ENCODE measurements at regions not wholly inside any gene's neighbourhood (a gene's known extent, or its start where the extent isn't known, plus 50 kb on each side); places are given as distances from the start of the nearest gene placed in this dataset.
"Not testable (repeated sequence)": the region's sequence is repeated elsewhere in the genome, so short reads cannot be mapped to it uniquely, and the experiment has no call there.

- H3K9me3 ChIP-seq; H3K4me1 ChIP-seq; H3K4me3 ChIP-seq; in situ Hi-C loops (cut with MboI; ENCODE audit: low sequenced_read_pairs); H3K27me3 ChIP-seq (ENCODE audit: low read depth); DNase-seq (ENCODE audit: low spot score in 2 of 2); H3K36me3 ChIP-seq (replicated peaks): not testable (repeated sequence)
Measured at GRCh38 chrX:106291779-106292390, 123.8 kb downstream of the PWWP3B start.

GRCh38 chrX:106300239-106300638 is 132.1 kb downstream of the PWWP3B start:
- no peak for DNase-seq (ENCODE audit: low spot score in 2 of 2)
- in situ Hi-C loops (cut with MboI; ENCODE audit: low sequenced_read_pairs), result no loop called here
- Histone ChIP-seq H3K36me3 (replicated peaks) (no peaks in the 10 kb centered on the region), H3K27me3 (ENCODE audit: low read depth) (no peaks in the 10 kb centered on the region), H3K9me3 (no peaks in the 10 kb centered on the region), H3K4me3 (no peak overlapping the region), H3K4me1 (no peaks in the 10 kb centered on the region)

- in situ Hi-C loops (cut with MboI; ENCODE audit: low sequenced_read_pairs), result no loop called here
Measured at GRCh38 chrX:106300656-106301055, 132.6 kb downstream of the PWWP3B start.

DNA sequence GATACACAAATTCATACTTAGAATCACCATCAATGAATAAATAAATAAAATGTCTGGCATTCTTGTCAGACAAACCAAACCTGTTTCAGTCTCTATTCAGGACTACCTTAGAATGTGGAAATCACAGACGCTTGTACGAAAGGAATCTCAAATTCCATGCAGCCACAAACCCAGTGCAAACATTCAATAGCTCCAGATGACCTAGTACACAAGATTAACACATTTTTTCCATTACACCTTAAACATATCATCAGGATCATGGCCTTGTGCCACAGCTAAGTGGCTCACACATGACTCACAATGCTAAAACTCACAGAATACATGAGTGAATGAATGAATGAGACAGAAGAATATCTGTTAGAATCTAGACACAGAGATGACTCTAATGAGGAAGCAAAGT is 134.2 kb downstream of the PWWP3B start:
- no peaks in the 10 kb centered on the region for H3K4me1 ChIP-seq
- no peak overlapping the region for H3K4me3 ChIP-seq
- no peaks in the 10 kb centered on the region for H3K9me3 ChIP-seq
- in situ Hi-C loops (cut with MboI; ENCODE audit: low sequenced_read_pairs), result no loop called here
- no peak for DNase-seq (ENCODE audit: low spot score in 2 of 2)
- H3K36me3 ChIP-seq (replicated peaks), result no peaks in the 10 kb centered on the region
- no peaks in the 10 kb centered on the region for H3K27me3 ChIP-seq (ENCODE audit: low read depth)

More at GRCh38 chrX:106300656-106301055, 132.6 kb downstream of the PWWP3B start:
- Histone ChIP-seq H3K36me3 (replicated peaks) (no peaks in the 10 kb centered on the region), H3K4me1 (no peaks in the 10 kb centered on the region), H3K27me3 (ENCODE audit: low read depth) (no peaks in the 10 kb centered on the region), H3K4me3 (no peak overlapping the region), H3K9me3 (no peaks in the 10 kb centered on the region)
- DNase-seq (ENCODE audit: low spot score in 2 of 2), result no peak

DNA sequence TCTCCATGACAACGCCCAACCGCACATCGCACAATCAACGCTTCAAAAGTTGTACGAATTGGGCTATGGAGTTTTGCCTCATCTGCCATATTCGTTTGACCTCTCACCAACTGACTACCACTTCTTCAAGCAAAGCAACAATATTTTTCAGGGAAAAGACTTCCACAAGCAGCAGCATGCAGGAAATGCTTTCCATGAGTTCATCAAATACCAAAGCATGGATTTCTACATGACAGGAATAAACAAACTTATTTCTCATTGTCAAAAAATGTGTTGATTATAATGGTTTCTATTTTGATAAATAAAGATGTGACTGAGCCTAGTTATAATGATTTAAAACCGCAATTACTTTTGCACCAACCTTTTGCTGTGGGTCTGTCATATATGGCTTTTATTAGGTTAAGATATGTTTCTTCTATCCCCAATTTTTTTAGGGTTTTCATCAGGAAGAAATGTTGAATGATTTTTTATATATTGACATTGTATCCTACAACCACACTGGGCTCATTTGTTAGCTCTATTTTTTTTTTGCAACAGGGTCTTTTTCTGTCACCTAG is 138.4 kb downstream of the PWWP3B start:
- Histone ChIP-seq H3K4me3 (no peak overlapping the region), H3K9me3 (no peaks in the 10 kb centered on the region), H3K36me3 (replicated peaks) (no peaks in the 10 kb centered on the region), H3K27me3 (ENCODE audit: low read depth) (no peaks in the 10 kb centered on the region), H3K4me1 (no peaks in the 10 kb centered on the region)
- no peak for DNase-seq (ENCODE audit: low spot score in 2 of 2)
- in situ Hi-C loops (cut with MboI; ENCODE audit: low sequenced_read_pairs), result no loop called here

DNA sequence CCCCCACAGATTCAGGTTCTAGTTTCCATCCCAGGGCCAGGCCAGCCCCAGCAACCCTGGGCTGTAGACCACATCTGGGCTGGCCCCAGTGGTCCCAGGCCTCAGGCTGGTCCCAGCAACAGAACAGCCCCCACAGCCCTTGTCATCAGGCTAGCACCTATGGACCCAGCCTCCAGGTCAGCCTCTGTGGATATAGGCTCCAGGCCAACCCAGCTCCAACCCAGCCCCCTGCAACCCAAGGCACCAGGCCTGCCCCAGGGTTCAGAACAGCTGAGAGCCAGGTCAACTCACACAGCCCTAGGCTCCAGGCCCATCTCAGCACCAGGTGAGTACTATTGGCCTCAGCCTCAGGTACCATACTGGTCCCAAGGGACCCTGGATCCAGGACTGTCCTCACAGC is 155.3 kb downstream of the PWWP3B start:
- Histone ChIP-seq H3K9me3 (no peaks in the 10 kb centered on the region), H3K4me1 (no peaks in the 10 kb centered on the region), H3K36me3 (replicated peaks) (no peaks in the 10 kb centered on the region), H3K27me3 (ENCODE audit: low read depth) (no peaks in the 10 kb centered on the region), H3K4me3 (no peak overlapping the region)
- DNase-seq (ENCODE audit: low spot score in 2 of 2), result no peak
- in situ Hi-C loops (cut with MboI; ENCODE audit: low sequenced_read_pairs), result no loop called here

GRCh38 chrX:106331606-106332005 is 163.5 kb downstream of the PWWP3B start:
- H3K9me3 ChIP-seq, result no peaks in the 10 kb centered on the region
- no peaks in the 10 kb centered on the region for H3K4me1 ChIP-seq
- H3K27me3 ChIP-seq (ENCODE audit: low read depth), result no peaks in the 10 kb centered on the region
- in situ Hi-C loops (cut with MboI; ENCODE audit: low sequenced_read_pairs), result no loop called here
- no peak for DNase-seq (ENCODE audit: low spot score in 2 of 2)
- H3K4me3 ChIP-seq, result no peak overlapping the region
- no peaks in the 10 kb centered on the region for H3K36me3 ChIP-seq (replicated peaks)

GRCh38 chrX:106341823-106342222 is 173.7 kb downstream of the PWWP3B start:
- in situ Hi-C loops (cut with MboI; ENCODE audit: low sequenced_read_pairs), result no loop called here
- no peak for DNase-seq (ENCODE audit: low spot score in 2 of 2)
- Histone ChIP-seq H3K4me3 (no peak overlapping the region), H3K4me1 (no peaks in the 10 kb centered on the region), H3K9me3 (peaks cover 4% of the 10 kb centered on the region; the same call in 1 of the 2 replicates), H3K36me3 (replicated peaks) (no peaks in the 10 kb centered on the region), H3K27me3 (ENCODE audit: low read depth) (no peaks in the 10 kb centered on the region)

GRCh38 chrX:106356580-106356979 is 188.5 kb downstream of the PWWP3B start:
- no peak overlapping the region for H3K4me3 ChIP-seq
- H3K27me3 ChIP-seq (ENCODE audit: low read depth), result no peaks in the 10 kb centered on the region
- no peak for DNase-seq (ENCODE audit: low spot score in 2 of 2)
- in situ Hi-C loops (cut with MboI; ENCODE audit: low sequenced_read_pairs), result no loop called here
- no peaks in the 10 kb centered on the region for H3K36me3 ChIP-seq (replicated peaks)
- no peaks in the 10 kb centered on the region for H3K4me1 ChIP-seq
- H3K9me3 ChIP-seq, result no peaks in the 10 kb centered on the region

DNA sequence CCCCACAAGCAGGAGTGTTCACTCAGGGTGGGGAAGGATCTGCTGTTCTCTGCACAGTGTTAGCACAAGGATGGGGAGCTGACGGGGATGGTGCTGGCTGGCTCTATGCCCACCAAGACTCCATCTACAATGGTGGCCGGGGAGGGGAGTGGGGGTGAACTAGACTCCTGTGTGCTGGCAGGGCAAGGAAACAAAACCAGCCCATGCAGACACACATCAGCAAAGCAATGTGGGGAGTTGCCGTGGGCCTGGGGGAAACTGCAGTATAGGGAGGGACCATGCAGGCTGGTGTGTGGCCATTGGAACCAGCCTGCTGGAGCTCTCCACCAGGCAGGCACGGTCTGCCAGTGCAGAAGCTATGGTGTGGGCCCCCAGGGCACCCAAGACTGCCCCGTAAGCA is 195.1 kb downstream of the PWWP3B start:
- in situ Hi-C loops (cut with MboI; ENCODE audit: low sequenced_read_pairs), result no loop called here
- DNase-seq (ENCODE audit: low spot score in 2 of 2), result no peak
- H3K27me3 ChIP-seq (ENCODE audit: low read depth), result no peaks in the 10 kb centered on the region
- no peaks in the 10 kb centered on the region for H3K4me1 ChIP-seq
- H3K4me3 ChIP-seq, result no peak overlapping the region
- H3K9me3 ChIP-seq, result no peaks in the 10 kb centered on the region
- no peaks in the 10 kb centered on the region for H3K36me3 ChIP-seq (replicated peaks)

DNA sequence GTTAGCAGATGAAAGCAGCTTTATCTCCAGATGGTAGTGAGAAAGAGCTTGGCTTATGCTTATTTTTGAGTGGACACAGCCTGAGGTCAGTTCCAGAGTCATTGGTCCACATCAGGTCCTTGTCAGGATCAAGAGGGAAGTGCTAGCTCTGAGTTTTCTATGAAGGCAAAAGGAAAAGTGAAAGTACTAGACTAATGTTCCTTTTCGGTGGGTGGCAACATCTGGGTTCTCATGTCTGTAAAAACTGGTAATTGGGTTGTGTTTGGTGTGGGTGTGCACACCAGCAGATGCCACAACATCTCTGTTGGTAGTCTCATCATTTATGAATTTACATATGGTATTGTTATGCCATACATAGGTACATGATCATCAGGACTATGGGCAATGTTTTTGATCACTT is 210.5 kb downstream of the PWWP3B start:
- no peaks in the 10 kb centered on the region for H3K4me1 ChIP-seq
- in situ Hi-C loops (cut with MboI; ENCODE audit: low sequenced_read_pairs), result no loop called here
- DNase-seq (ENCODE audit: low spot score in 2 of 2), result no peak
- H3K36me3 ChIP-seq (replicated peaks), result no peaks in the 10 kb centered on the region
- H3K4me3 ChIP-seq, result no peak overlapping the region
- H3K9me3 ChIP-seq, result no peaks in the 10 kb centered on the region
- H3K27me3 ChIP-seq (ENCODE audit: low read depth), result no peaks in the 10 kb centered on the region

GRCh38 chrX:106391284-106391911 is 220.4 kb upstream of the RADX start:
- Histone ChIP-seq H3K9me3 (no peaks in the 10 kb centered on the region), H3K4me3 (no peak overlapping the region), H3K36me3 (replicated peaks) (no peaks in the 10 kb centered on the region), H3K27me3 (ENCODE audit: low read depth) (no peaks in the 10 kb centered on the region), H3K4me1 (no peaks in the 10 kb centered on the region)
- in situ Hi-C loops (cut with MboI; ENCODE audit: low sequenced_read_pairs), result no loop called here
- no peak for DNase-seq (ENCODE audit: low spot score in 2 of 2)

- in situ Hi-C loops (cut with MboI; ENCODE audit: low sequenced_read_pairs), result no loop called here
- no peak for DNase-seq (ENCODE audit: low spot score in 2 of 2)
- Histone ChIP-seq H3K36me3 (replicated peaks) (no peaks in the 10 kb centered on the region), H3K4me1 (no peaks in the 10 kb centered on the region), H3K27me3 (ENCODE audit: low read depth) (no peaks in the 10 kb centered on the region), H3K9me3 (no peaks in the 10 kb centered on the region), H3K4me3 (no peak overlapping the region)
Measured at GRCh38 chrX:106392346-106392745, 219.4 kb upstream of the RADX start.

- Histone ChIP-seq H3K27me3 (ENCODE audit: low read depth) (no peaks in the 10 kb centered on the region), H3K36me3 (replicated peaks) (no peaks in the 10 kb centered on the region), H3K9me3 (no peaks in the 10 kb centered on the region), H3K4me3 (no peak overlapping the region), H3K4me1 (no peaks in the 10 kb centered on the region)
- DNase-seq (ENCODE audit: low spot score in 2 of 2), result no peak
- in situ Hi-C loops (cut with MboI; ENCODE audit: low sequenced_read_pairs), result no loop called here
Measured at GRCh38 chrX:106397788-106398538, 213.8 kb upstream of the RADX start.
